ENCODE measurements at regions not wholly inside any gene's neighbourhood (a gene's known extent, or its start where the extent isn't known, plus 50 kb on each side); places are given as distances from the start of the nearest gene placed in this dataset.

DNA sequence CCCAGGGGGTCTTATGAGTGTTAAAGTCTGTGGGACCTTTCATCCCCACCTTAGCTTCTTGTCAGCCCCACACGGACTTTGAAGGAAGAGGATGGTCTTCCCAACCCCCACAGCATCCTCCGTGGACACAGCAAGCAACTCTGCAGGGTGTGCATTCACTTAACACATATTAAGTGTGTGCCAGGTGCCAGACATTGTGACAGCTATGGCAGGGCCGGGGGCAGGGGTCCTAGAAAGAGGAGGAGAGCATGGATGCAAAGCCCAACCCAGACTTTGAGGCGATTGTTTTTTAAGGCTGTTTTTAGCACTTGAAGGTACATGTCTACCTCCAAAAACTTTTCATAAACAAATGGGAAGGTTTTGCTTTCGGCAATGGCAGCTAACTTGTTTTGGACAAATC is 121.6 kb upstream of the KCNG1 start:
- TF ChIP-seq POLR2A (IDR thresholded peaks at IDR 0.05; ENCODE audit: low read depth, low read length), result no peak
- TF ChIP-seq POLR2AphosphoS5 (IDR thresholded peaks at IDR 0.05; ENCODE audit: low read depth, low read length), result no peak
- no peak for TF ChIP-seq TAF1 (IDR thresholded peaks at IDR 0.05; ENCODE audit: borderline replicate concordance, low read depth, low read length)
